Keratinocyte (primary cell): ENCODE measurements at regions not wholly inside any gene's neighbourhood (a gene's known extent, or its start where the extent isn't known, plus 50 kb on each side); places are given as distances from the start of the nearest gene placed in this dataset.

Experiments
- DNase-seq: peaks from one replicate; pipeline ENCODE4 v3.0.0-alpha.2; 2011; ENCODE audit warnings: low read depth, missing footprints, low spot score
- FAIRE-seq: peaks from 2 replicates; lab custom pipeline; 2011; peaks lifted over from hg19 to GRCh38; lab: Jason Lieb, UNC
- H2AFZ ChIP-seq: 2 replicates; pipeline ENCODE4 v1.6.0; 2012; ENCODE audit warnings: low read length, control low read depth, inconsistent platforms; ENCODE audit not compliant: control insufficient read depth
- H3K27ac ChIP-seq: 2 replicates; pipeline ENCODE4 v1.5.1; 2011; ENCODE audit warnings: low read length; ENCODE audit not compliant: control insufficient read depth, insufficient read depth
- H3K27me3 ChIP-seq: 3 replicates; pipeline ENCODE4 v1.6.0; 2011; ENCODE audit warnings: low read length; ENCODE audit not compliant: control insufficient read depth, insufficient read depth; ENCODE audit errors: extremely low read depth
- H3K36me3 ChIP-seq, 2 experiments: 2 replicates in 1 of 2; 3 replicates in 1 of 2; pipeline ENCODE4 v1.5.1; 2011; ENCODE audit warnings: low read length in 2 of 2, mild to moderate bottlenecking in 1 of 2; ENCODE audit not compliant: control insufficient read depth in 2 of 2, insufficient read depth in 2 of 2; ENCODE audit errors: extremely low read depth in 1 of 2
- H3K4me1 ChIP-seq: 3 replicates; pipeline ENCODE4 v1.5.1; 2011; ENCODE audit warnings: low read length; ENCODE audit not compliant: control insufficient read depth, insufficient read depth; ENCODE audit errors: extremely low read depth
- H3K4me2 ChIP-seq: 3 replicates; pipeline ENCODE4 v1.6.0; 2011; ENCODE audit warnings: low read depth, low read length; ENCODE audit not compliant: control insufficient read depth, insufficient read depth; ENCODE audit errors: extremely low read depth
- H3K4me3 ChIP-seq, 3 experiments: fragments of 200-600 bp in 1 of 3; sonication (generic) in 1 of 3; 2 replicates in 2 of 3; 3 replicates in 1 of 3; pipeline ENCODE4 v1.5.1; 2011 to 2016; ENCODE audit warnings: low read length in 3 of 3, mild to moderate bottlenecking in 3 of 3, control low read depth in 2 of 3, inconsistent platforms in 1 of 3, low read depth in 1 of 3, mixed read lengths in 1 of 3, mixed run types in 1 of 3, moderate library complexity in 1 of 3; ENCODE audit not compliant: control insufficient read depth in 2 of 3, insufficient read depth in 2 of 3; ENCODE audit errors: extremely low read depth in 1 of 3
- H3K79me2 ChIP-seq: 2 replicates; pipeline ENCODE4 v1.6.0; 2012; ENCODE audit warnings: low read length; ENCODE audit not compliant: control insufficient read depth, insufficient read depth
- H3K9ac ChIP-seq: 3 replicates; pipeline ENCODE4 v1.6.0; 2011; ENCODE audit warnings: low read length; ENCODE audit not compliant: control insufficient read depth, insufficient read depth; ENCODE audit errors: extremely low read depth
- H3K9me1 ChIP-seq: 3 replicates; pipeline ENCODE4 v1.6.0; 2011; ENCODE audit warnings: low read length; ENCODE audit not compliant: control insufficient read depth, insufficient read depth; ENCODE audit errors: extremely low read depth
- H3K9me3 ChIP-seq: 2 replicates; pipeline ENCODE4 v1.5.1; 2012; ENCODE audit warnings: low read depth, low read length; ENCODE audit not compliant: control insufficient read depth
- H4K20me1 ChIP-seq: 3 replicates; pipeline ENCODE4 v1.6.0; 2011; ENCODE audit warnings: low read length; ENCODE audit not compliant: control insufficient read depth, insufficient read depth; ENCODE audit errors: extremely low read depth
- EZH2 ChIP-seq: IDR thresholded peaks from one replicate; pipeline ENCODE4 v1.6.1; 2012; ENCODE audit warnings: inconsistent platforms, mild to moderate bottlenecking, low read length, moderate library complexity
- dilution Hi-C: fragments of 300-500 bp; cut with MboI; formaldehyde crosslinking; loops from one replicate; pipeline ENCODE4 v1.7.0; 2020; ENCODE audit warnings: low sequenced_read_pairs; ENCODE audit not compliant: extremely low pct_ligation_motif_present
- TF ChIP-seq, protein P1 (sequence below), 3 experiments: IDR thresholded peaks in 1 of 3; conservative IDR thresholded peaks in 1 of 3; optimal IDR thresholded peaks in 1 of 3; 2 replicates in 2 of 3; 3 replicates in 1 of 3; pipeline versions ENCODE3 to v1.5.1; 2011; ENCODE audit warnings: low read length in 3 of 3, mild to moderate bottlenecking in 3 of 3, moderate library complexity in 2 of 3, control low read depth in 1 of 3, inconsistent platforms in 1 of 3; ENCODE audit not compliant: insufficient read depth in 2 of 3; ENCODE audit errors: extremely low read depth in 1 of 3

- TF ChIP-seq, protein P1, sequence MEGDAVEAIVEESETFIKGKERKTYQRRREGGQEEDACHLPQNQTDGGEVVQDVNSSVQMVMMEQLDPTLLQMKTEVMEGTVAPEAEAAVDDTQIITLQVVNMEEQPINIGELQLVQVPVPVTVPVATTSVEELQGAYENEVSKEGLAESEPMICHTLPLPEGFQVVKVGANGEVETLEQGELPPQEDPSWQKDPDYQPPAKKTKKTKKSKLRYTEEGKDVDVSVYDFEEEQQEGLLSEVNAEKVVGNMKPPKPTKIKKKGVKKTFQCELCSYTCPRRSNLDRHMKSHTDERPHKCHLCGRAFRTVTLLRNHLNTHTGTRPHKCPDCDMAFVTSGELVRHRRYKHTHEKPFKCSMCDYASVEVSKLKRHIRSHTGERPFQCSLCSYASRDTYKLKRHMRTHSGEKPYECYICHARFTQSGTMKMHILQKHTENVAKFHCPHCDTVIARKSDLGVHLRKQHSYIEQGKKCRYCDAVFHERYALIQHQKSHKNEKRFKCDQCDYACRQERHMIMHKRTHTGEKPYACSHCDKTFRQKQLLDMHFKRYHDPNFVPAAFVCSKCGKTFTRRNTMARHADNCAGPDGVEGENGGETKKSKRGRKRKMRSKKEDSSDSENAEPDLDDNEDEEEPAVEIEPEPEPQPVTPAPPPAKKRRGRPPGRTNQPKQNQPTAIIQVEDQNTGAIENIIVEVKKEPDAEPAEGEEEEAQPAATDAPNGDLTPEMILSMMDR (optimal IDR thresholded peaks at IDR 0.05 in 1 of 3, IDR thresholded peaks at IDR 0.05 in 1 of 3, conservative IDR thresholded peaks at IDR 0.05 in 1 of 3; ENCODE audit: extremely low read depth in 1 of 3, insufficient read depth in 2 of 3, low read length in 3 of 3) = no peak
- no peak for TF ChIP-seq EZH2
- no peaks in the 10 kb centered on the region for H3K9me3 ChIP-seq
These were observed 657.9 kb downstream of the EPM2A start for GRCh38 chr6:145077382-145077781.

DNA sequence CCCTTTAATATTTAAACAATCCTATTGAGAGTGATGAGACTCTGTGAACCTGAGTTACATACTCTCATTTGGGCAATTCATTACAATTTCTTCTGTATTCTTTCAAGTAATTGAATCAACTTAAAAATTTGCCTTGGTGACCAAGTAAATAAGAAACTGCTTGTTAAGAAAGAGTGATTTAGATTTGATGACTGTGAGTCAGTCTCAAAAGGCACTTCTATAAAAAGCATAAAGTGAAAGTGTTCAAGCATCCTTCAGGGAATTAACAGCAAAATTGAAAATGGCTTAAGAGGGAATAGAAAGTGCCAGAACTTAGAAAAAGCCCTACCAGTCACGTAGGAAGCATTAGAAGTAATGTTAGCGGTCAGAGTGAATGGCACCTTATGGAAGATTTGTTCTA, 654.7 kb downstream of the EPM2A start:
- Histone ChIP-seq H3K9ac (no peak overlapping the region), H3K4me2 (no peak overlapping the region), H3K4me1 (no peaks in the 10 kb centered on the region), H3K27ac (no peak overlapping the region), H3K36me3 (no peaks in the 10 kb centered on the region), H2AFZ (no peak overlapping the region), H3K27me3 (no peaks in the 10 kb centered on the region), H3K9me1 (no peaks in the 10 kb centered on the region), H3K9me3 (no peaks in the 10 kb centered on the region), H3K4me3 (no peak overlapping the region), H4K20me1 (no peaks in the 10 kb centered on the region), H3K79me2 (no peaks in the 10 kb centered on the region)
- no peak for FAIRE-seq
- DNase-seq = no peak
- dilution Hi-C loops = no loop called here
- TF ChIP-seq EZH2 = no peak
- TF ChIP-seq, protein P1 (optimal IDR thresholded peaks at IDR 0.05 in 1 of 3, IDR thresholded peaks at IDR 0.05 in 1 of 3, conservative IDR thresholded peaks at IDR 0.05 in 1 of 3; ENCODE audit: extremely low read depth in 1 of 3, insufficient read depth in 2 of 3, low read length in 3 of 3) = no peak

More at GRCh38 chr6:145077382-145077781, 657.9 kb downstream of the EPM2A start:
- no peak overlapping the region for H3K9ac ChIP-seq
- FAIRE-seq = no peak
- no peaks in the 10 kb centered on the region for H3K9me1 ChIP-seq
- H3K4me1 ChIP-seq = no peaks in the 10 kb centered on the region
- dilution Hi-C loops = no loop called here
- H3K4me3 ChIP-seq = no peak overlapping the region
- H2AFZ ChIP-seq = no peak overlapping the region
- H3K79me2 ChIP-seq = no peaks in the 10 kb centered on the region
- no peak for DNase-seq
- H3K27me3 ChIP-seq = no peaks in the 10 kb centered on the region
- no peaks in the 10 kb centered on the region for H4K20me1 ChIP-seq
- no peaks in the 10 kb centered on the region for H3K36me3 ChIP-seq
- no peak overlapping the region for H3K27ac ChIP-seq
- no peak overlapping the region for H3K4me2 ChIP-seq
